H1 (cell line): ENCODE measurements at regions not wholly inside any gene's neighbourhood (a gene's known extent, or its start where the extent isn't known, plus 50 kb on each side); places are given as distances from the start of the nearest gene placed in this dataset.

Experiments used
- CTCF ChIA-PET: fragments of 300-600 bp; sonication (Branson Sonifier 250); formaldehyde crosslinking; loops from one replicate; lab custom pipeline; 2021; ENCODE audit not compliant: partially characterized antibody; lab: Charles Lee
- POLR2A ChIA-PET: fragments of 300-600 bp; sonication (Branson Sonifier 250); formaldehyde crosslinking; loops from one replicate; lab custom pipeline; 2021; ENCODE audit warnings: inconsistent platforms; ENCODE audit not compliant: partially characterized antibody; lab: Charles Lee
- DNase-seq, 2 experiments: peaks; one replicate each; pipeline versions ENCODE4 v3.0.0 to v3.0.0-alpha.2; 2010 to 2022; ENCODE audit warnings: low spot score in 2 of 2, low read depth in 1 of 2, mixed read lengths in 1 of 2
- FAIRE-seq: peaks from 2 replicates; lab custom pipeline; 2011; peaks lifted over from hg19 to GRCh38; lab: Jason Lieb, UNC
- H2AFZ ChIP-seq: 2 replicates; pipeline ENCODE4 v1.8.1; 2012; ENCODE audit warnings: low read length, inconsistent platforms
- H2AK5ac ChIP-seq: 2 replicates; pipeline ENCODE4 v1.6.1; 2013; ENCODE audit warnings: low read depth, low read length
- H2BK120ac ChIP-seq: replicated peaks from 2 replicates; pipeline ENCODE3; 2013; ENCODE audit warnings: low read depth, low read length, inconsistent platforms
- H2BK12ac ChIP-seq: 2 replicates; pipeline ENCODE4 v1.6.1; 2013; ENCODE audit warnings: low read depth, low read length
- H2BK15ac ChIP-seq: 2 replicates; pipeline ENCODE4 v1.6.1; 2013; ENCODE audit warnings: low read length
- H2BK20ac ChIP-seq: 2 replicates; pipeline ENCODE4 v1.6.1; 2013; ENCODE audit warnings: low read length
- H2BK5ac ChIP-seq: 2 replicates; pipeline ENCODE4 v1.6.1; 2013; ENCODE audit warnings: low read depth, low read length
- H3K14ac ChIP-seq: 2 replicates; pipeline ENCODE4 v1.6.1; 2013; ENCODE audit warnings: inconsistent platforms; ENCODE audit not compliant: insufficient read length
- H3K18ac ChIP-seq: 2 replicates; pipeline ENCODE4 v1.6.1; 2013; ENCODE audit warnings: low read length; ENCODE audit errors: extremely low read depth
- H3K23ac ChIP-seq: 2 replicates; pipeline ENCODE4 v1.6.1; 2013; ENCODE audit warnings: inconsistent platforms; ENCODE audit not compliant: insufficient read length
- H3K23me2 ChIP-seq: 2 replicates; pipeline ENCODE4 v1.6.1; 2013; ENCODE audit warnings: low read depth, low read length
- H3K27ac ChIP-seq: 2 replicates; pipeline ENCODE4 v1.6.1; 2011; ENCODE audit warnings: low read depth, low read length, inconsistent platforms
- H3K27me3 ChIP-seq, 4 experiments: replicated peaks in 1 of 4; 1 replicate in 1 of 4; 2 replicates in 3 of 4; pipeline versions ENCODE4 v1.6.1 to v1.8.1; 2011 to 2013; ENCODE audit warnings: low read length in 3 of 4, mild to moderate bottlenecking in 3 of 4, inconsistent platforms in 2 of 4, mixed read lengths in 2 of 4, moderate library complexity in 1 of 4; ENCODE audit not compliant: control insufficient read depth in 3 of 4, insufficient read depth in 3 of 4; ENCODE audit errors: extremely low read depth in 1 of 4
- H3K36me3 ChIP-seq, 4 experiments: 2 replicates each; pipeline versions ENCODE4 v1.6.1 to v1.8.1; 2011 to 2013; ENCODE audit warnings: mild to moderate bottlenecking in 4 of 4, low read length in 3 of 4, moderate library complexity in 2 of 4, control low read depth in 1 of 4, inconsistent platforms in 1 of 4; ENCODE audit not compliant: insufficient read depth in 4 of 4, control insufficient read depth in 2 of 4
- H3K4ac ChIP-seq: replicated peaks from 2 replicates; pipeline ENCODE3; 2013; ENCODE audit warnings: low read length, low read depth, mixed read lengths, inconsistent platforms; ENCODE audit not compliant: insufficient read length
- H3K4me1 ChIP-seq, 4 experiments: replicated peaks in 1 of 4; 1 replicate in 1 of 4; 2 replicates in 3 of 4; pipeline versions ENCODE4 v1.6.1 to v1.8.1; 2011 to 2013; ENCODE audit warnings: low read length in 3 of 4, inconsistent platforms in 2 of 4, mixed read lengths in 1 of 4; ENCODE audit not compliant: insufficient read depth in 4 of 4, control insufficient read depth in 3 of 4
- H3K4me2 ChIP-seq, 2 experiments: 2 replicates each; pipeline versions ENCODE4 v1.6.1 to v1.8.1; 2011 to 2013; ENCODE audit warnings: low read depth in 2 of 2, low read length in 2 of 2, control low read depth in 1 of 2, inconsistent platforms in 1 of 2, mild to moderate bottlenecking in 1 of 2; ENCODE audit not compliant: insufficient read depth in 1 of 2
- H3K4me3 ChIP-seq, 4 experiments: fragments of 200-600, 300-600 bp in 1 of 4; sonication (generic), shearing (Covaris generic), sonication (Bioruptor Twin) in 1 of 4; 2 replicates each; pipeline versions ENCODE4 v1.5.1 to v1.8.1; 2011 to 2016; ENCODE audit warnings: low read length in 4 of 4, low read depth in 3 of 4, control low read depth in 2 of 4, inconsistent platforms in 2 of 4, mild to moderate bottlenecking in 2 of 4, mixed read lengths in 1 of 4, moderate library complexity in 1 of 4; ENCODE audit not compliant: insufficient read depth in 2 of 4; ENCODE audit errors: extremely low read depth in 1 of 4
- H3K56ac ChIP-seq: replicated peaks from 2 replicates; pipeline ENCODE3; 2013; ENCODE audit warnings: low read depth, mild to moderate bottlenecking, mixed read lengths, low read length, inconsistent platforms; ENCODE audit not compliant: insufficient read length
- H3K79me1 ChIP-seq: 2 replicates; pipeline ENCODE4 v1.6.1; 2013; ENCODE audit warnings: low read depth, low read length, control low read depth
- H3K79me2 ChIP-seq, 2 experiments: 2 replicates each; pipeline versions ENCODE4 v1.6.1 to v1.8.1; 2012 to 2013; ENCODE audit warnings: low read length in 2 of 2, mild to moderate bottlenecking in 2 of 2, inconsistent platforms in 1 of 2; ENCODE audit not compliant: insufficient read depth in 2 of 2, control insufficient read depth in 1 of 2
- H3K9ac ChIP-seq, 4 experiments: replicated peaks in 1 of 4; 1 replicate in 1 of 4; 2 replicates in 3 of 4; pipeline versions ENCODE4 v1.6.1 to v1.8.1; 2011 to 2013; ENCODE audit warnings: low read depth in 3 of 4, low read length in 3 of 4, control low read depth in 2 of 4, mild to moderate bottlenecking in 2 of 4, moderate library complexity in 2 of 4, inconsistent platforms in 1 of 4; ENCODE audit errors: extremely low read depth in 1 of 4
- H3K9me3 ChIP-seq, 2 experiments: 2 replicates each; pipeline versions ENCODE4 v1.6.1 to v1.8.1; 2012 to 2013; ENCODE audit warnings: mild to moderate bottlenecking in 2 of 2, moderate library complexity in 2 of 2, control low read depth in 1 of 2, inconsistent platforms in 1 of 2, low read depth in 1 of 2, low read length in 1 of 2, mixed read lengths in 1 of 2; ENCODE audit not compliant: insufficient read depth in 2 of 2
- H4K20me1 ChIP-seq, 2 experiments: replicated peaks in 1 of 2; 2 replicates each; pipeline versions ENCODE3 to v1.8.1; 2011 to 2013; ENCODE audit warnings: inconsistent platforms in 2 of 2, low read length in 2 of 2, mild to moderate bottlenecking in 1 of 2; ENCODE audit not compliant: insufficient read depth in 2 of 2, control insufficient read depth in 1 of 2
- H4K5ac ChIP-seq: 2 replicates; pipeline ENCODE4 v1.6.1; 2013; ENCODE audit warnings: low read length, low read depth, mixed read lengths, inconsistent platforms; ENCODE audit not compliant: insufficient read length
- H4K8ac ChIP-seq: 2 replicates; pipeline ENCODE4 v1.8.0; 2013; ENCODE audit warnings: mild to moderate bottlenecking, moderate library complexity, low read length, inconsistent platforms; ENCODE audit not compliant: insufficient read depth; ENCODE audit errors: extremely low read depth
- H4K91ac ChIP-seq: replicated peaks from 2 replicates; pipeline ENCODE3; 2013; ENCODE audit warnings: low read length, mixed read lengths, inconsistent platforms; ENCODE audit not compliant: insufficient read length
- CHD1 ChIP-seq: IDR thresholded peaks from 2 replicates; pipeline ENCODE4 v1.6.1; 2012; ENCODE audit warnings: low read depth, low read length, improper control_type of control experiment
- CHD2 ChIP-seq: IDR thresholded peaks from 2 replicates; pipeline ENCODE4 v1.6.1; 2012; ENCODE audit warnings: low read length, improper control_type of control experiment
- EZH2 ChIP-seq: fragments of 200-600 bp; sonication (generic); IDR thresholded peaks from 2 replicates; pipeline ENCODE4 v1.7.1; 2012; ENCODE audit warnings: low read depth, mild to moderate bottlenecking, moderate library complexity, low read length, inconsistent platforms; ENCODE audit not compliant: severe bottlenecking
- GABPA ChIP-seq: IDR thresholded peaks from 2 replicates; pipeline ENCODE4 v1.6.1; 2011; ENCODE audit warnings: mild to moderate bottlenecking, low read length, moderate library complexity, borderline replicate concordance; ENCODE audit not compliant: insufficient read depth
- GTF2F1 ChIP-seq: IDR thresholded peaks from 2 replicates; pipeline ENCODE4 v1.6.1; 2012; ENCODE audit warnings: low read depth, low read length, improper control_type of control experiment, borderline replicate concordance
- KDM4A ChIP-seq: IDR thresholded peaks from one replicate; pipeline ENCODE4 v1.7.1; 2012; ENCODE audit warnings: low read depth, mild to moderate bottlenecking, moderate library complexity, low read length, inconsistent platforms; ENCODE audit not compliant: severe bottlenecking
- MAFK ChIP-seq: IDR thresholded peaks from 2 replicates; pipeline ENCODE4 v1.6.1; 2012; ENCODE audit warnings: low read depth, mild to moderate bottlenecking, improper control_type of control experiment, low read length
- POLR2A ChIP-seq, 2 experiments: IDR thresholded peaks; 1 replicate in 1 of 2; 2 replicates in 1 of 2; pipeline ENCODE4 v1.6.1; 2011; ENCODE audit warnings: low read depth in 2 of 2, low read length in 2 of 2, mild to moderate bottlenecking in 2 of 2; ENCODE audit errors: control extremely low read depth in 1 of 2
- RAD21 ChIP-seq, 2 experiments: IDR thresholded peaks in 1 of 2; conservative IDR thresholded peaks in 1 of 2; 2 replicates each; pipeline ENCODE4 v1.6.1; 2011; ENCODE audit warnings: low read depth in 2 of 2, low read length in 2 of 2, improper control_type of control experiment in 1 of 2, inconsistent platforms in 1 of 2, mild to moderate bottlenecking in 1 of 2, moderate library complexity in 1 of 2
- TCF12 ChIP-seq: IDR thresholded peaks from 2 replicates; pipeline ENCODE4 v1.6.1; 2011; ENCODE audit warnings: low read depth, mild to moderate bottlenecking, low read length
- WGBS, 2 experiments: shearing (Covaris generic) in 1 of 2; methylation state at CpG; one replicate each; pipeline versions ENCODE4 v1.1.6 to v1.1.7; 2013 to 2015; ENCODE audit warnings: low lambda C conversion rate in 2 of 2, mixed read lengths in 2 of 2, inconsistent platforms in 1 of 2, low coverage in 1 of 2, missing lambda C conversion rate in 1 of 2; ENCODE audit not compliant: insufficient replicate concordance in 2 of 2, insufficient coverage in 1 of 2, insufficient read length in 1 of 2; ENCODE audit errors: extremely low coverage in 1 of 2, missing lambda C conversion rate in 1 of 2; 5-methylcytosine and 5-hydroxymethylcytosine counted together
- TF ChIP-seq, protein P1 (sequence below): IDR thresholded peaks from 2 replicates; pipeline ENCODE4 v1.6.1; 2011; ENCODE audit warnings: low read depth, mild to moderate bottlenecking, low read length; ENCODE audit not compliant: insufficient read depth

DNA sequence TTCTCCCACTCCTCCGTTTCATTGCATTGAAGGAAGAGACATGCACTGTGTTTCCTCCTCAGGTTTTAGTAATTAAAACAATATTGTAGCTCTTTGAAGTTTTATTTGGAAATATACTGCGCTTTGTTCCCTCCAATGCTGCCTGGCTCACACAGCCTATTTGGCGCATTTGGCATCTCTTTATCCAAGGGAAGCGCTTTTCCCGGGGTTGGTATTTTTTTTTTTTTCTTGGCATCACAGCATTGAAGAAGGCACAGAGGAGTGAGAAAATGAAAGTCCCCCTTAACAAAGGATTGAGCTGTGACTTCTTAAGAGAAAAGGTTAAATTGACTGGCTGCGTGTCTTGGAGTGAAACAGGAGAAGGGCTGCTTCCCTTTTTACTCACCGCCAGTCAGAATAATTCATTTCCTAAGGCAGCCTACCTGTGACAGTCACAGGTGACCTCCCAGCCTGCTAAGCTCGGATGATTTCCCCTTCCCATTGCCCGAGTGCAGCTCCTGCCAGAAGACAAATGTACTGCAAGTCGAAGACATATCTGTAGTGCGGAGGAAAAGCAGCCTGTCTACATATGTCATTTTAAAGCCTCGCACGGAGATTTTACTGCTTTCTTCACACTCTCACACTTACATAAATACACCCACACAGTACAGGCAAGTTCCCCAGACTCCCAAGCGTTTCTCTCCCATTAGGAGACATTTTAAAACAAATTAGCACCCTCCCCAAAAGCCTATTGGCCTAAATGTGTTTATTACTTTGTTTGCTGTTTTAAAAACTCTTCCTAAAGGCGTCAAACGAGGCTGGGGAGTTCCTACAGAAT, 665.5 kb upstream of the ZNF608 start:
- Histone ChIP-seq H3K4me2 (peak overlapping the region; percentile 35 to 65), H2BK15ac (no peak overlapping the region), H4K91ac (no peak overlapping the region), H3K27ac (no peak overlapping the region), H3K56ac (no peak overlapping the region), H3K4ac (no peak overlapping the region), H3K14ac (no peak overlapping the region), H2BK5ac (peak overlapping the region; percentile 64), H3K23me2 (no peaks in the 10 kb centered on the region), H3K18ac (peak overlapping the region; percentile 84), H3K27me3 (no peaks in the 10 kb centered on the region), H3K9ac (no peak overlapping the region), H3K36me3 (no peaks in the 10 kb centered on the region), H3K9me3 (no peaks in the 10 kb centered on the region), H3K4me3 (peak overlapping the region in 1 of 4 experiments; percentile 26; a peak in 1 of 8 replicates), H4K20me1 (no peaks in the 10 kb centered on the region), H2BK120ac (peak overlapping the region; percentile 26), H4K8ac (no peak overlapping the region), H2BK20ac (peak overlapping the region; percentile 63; the same call in 1 of the 2 replicates), H3K4me1 (peaks cover 0 to 36% (median 21%) of the 10 kb centered on the region in 4 experiments), H4K5ac (no peak overlapping the region), H3K79me1 (no peaks in the 10 kb centered on the region), H3K79me2 (no peaks in the 10 kb centered on the region), H3K23ac (no peak overlapping the region), H2BK12ac (peak overlapping the region; percentile 32), H2AFZ (no peak overlapping the region), H2AK5ac (no peak overlapping the region)
- CTCF ChIA-PET, result interaction anchor here (0.6 to 1.6 kb wide), 4 partner anchors 10 to 411 kb away, joined by 3 to 7 read pairs (median 5); no protein-coding TSS in a partner anchor
- POLR2A ChIA-PET, result interaction anchor here (1.0 to 1.1 kb wide), 2 partner anchors 63 to 239 kb away, joined by 3 read pairs; no protein-coding TSS in a partner anchor
- DNase-seq (no peak), FAIRE-seq (peak; percentile 42)
- WGBS, 2 experiments, result 38% methylated on average over 16 of the region's 16 CpGs; no CpG with 5 or more reads in 1 of the 2 experiments
- TF ChIP-seq GABPA, result no peak
- TF ChIP-seq EZH2, result no peak
- no peak for TF ChIP-seq CHD2
- TF ChIP-seq, protein P1, sequence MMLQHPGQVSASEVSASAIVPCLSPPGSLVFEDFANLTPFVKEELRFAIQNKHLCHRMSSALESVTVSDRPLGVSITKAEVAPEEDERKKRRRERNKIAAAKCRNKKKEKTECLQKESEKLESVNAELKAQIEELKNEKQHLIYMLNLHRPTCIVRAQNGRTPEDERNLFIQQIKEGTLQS, result no peak
- no peak for TF ChIP-seq TCF12
- no peak for TF ChIP-seq CHD1
- TF ChIP-seq RAD21 (IDR thresholded peaks at IDR 0.05 in 1 of 2, conservative IDR thresholded peaks at IDR 0.05 in 1 of 2; ENCODE audit: low read depth in 2 of 2, low read length in 2 of 2), result peak; percentile 49 to 50; a peak in 3 of 4 replicates
- no peak for TF ChIP-seq POLR2A (IDR thresholded peaks at IDR 0.05; ENCODE audit: control extremely low read depth in 1 of 2, low read depth in 2 of 2, low read length in 2 of 2)
- TF ChIP-seq KDM4A, result no peak
- no peak for TF ChIP-seq GTF2F1
- TF ChIP-seq MAFK, result no peak
